MCF 10A (cell line): ENCODE measurements at regions not wholly inside any gene's neighbourhood (a gene's known extent, or its start where the extent isn't known, plus 50 kb on each side); places are given as distances from the start of the nearest gene placed in this dataset.
"Not testable (repeated sequence)": the region's sequence is repeated elsewhere in the genome, so short reads cannot be mapped to it uniquely, and the experiment has no call there.

Source experiments
- BruUV-seq: library from RNA; stranded (reverse); fragments of 400-500 nt; replicated peaks from 2 replicates; lab custom pipeline; 2021; lab: Mats Ljungman, UMichigan
- CTCF ChIA-PET: fragments of 300-600 bp; sonication (Branson Sonifier 250); formaldehyde crosslinking; extraction: SDS; loops from one replicate; lab custom pipeline; 2021; ENCODE audit warnings: antibody characterized with exemption, inconsistent platforms; lab: Yijun Ruan, JAX
- POLR2A ChIA-PET: fragments of 300-600, 350-650 bp; sonication (Branson Sonifier 250); formaldehyde crosslinking; extraction: SDS; loops from one replicate; lab custom pipeline; 2020; ENCODE audit warnings: antibody characterized with exemption, inconsistent platforms; lab: Yijun Ruan, JAX
- DNase-seq: peaks from one replicate; pipeline ENCODE4 v3.0.0-alpha.2; 2018; ENCODE audit not compliant: unreplicated experiment
- H3K27ac Mint-ChIP-seq: one replicate; pipeline ENCODE4 v1.8.0; 2022; ENCODE audit warnings: mild to moderate bottlenecking, low read depth, mixed read lengths; ENCODE audit not compliant: unreplicated experiment
- H3K27me3 Mint-ChIP-seq: one replicate; pipeline ENCODE4 v1.8.0; 2022; ENCODE audit warnings: mixed read lengths; ENCODE audit not compliant: insufficient read depth, unreplicated experiment
- H3K36me3 Mint-ChIP-seq: one replicate; pipeline ENCODE4 v1.8.0; 2022; ENCODE audit warnings: mild to moderate bottlenecking, moderate library complexity, mixed read lengths; ENCODE audit not compliant: insufficient read depth, unreplicated experiment
- H3K4me1 Mint-ChIP-seq: one replicate; pipeline ENCODE4 v1.8.0; 2022; ENCODE audit warnings: mixed read lengths; ENCODE audit not compliant: insufficient read depth, unreplicated experiment
- H3K4me3 Mint-ChIP-seq: one replicate; pipeline ENCODE4 v1.8.0; 2022; ENCODE audit warnings: mild to moderate bottlenecking, moderate library complexity, mixed read lengths; ENCODE audit not compliant: unreplicated experiment
- H3K9me3 Mint-ChIP-seq: one replicate; pipeline ENCODE4 v1.8.0; 2022; ENCODE audit warnings: mixed read lengths; ENCODE audit not compliant: unreplicated experiment
- CTCF ChIP-seq: fragments of 200-600 bp; IDR thresholded peaks from one replicate; pipeline ENCODE4 v1.8.0; 2022; ENCODE audit warnings: antibody characterized with exemption, mild to moderate bottlenecking; ENCODE audit not compliant: unreplicated experiment
- intact Hi-C: fragments of 100-400 bp; cut with micrococcal nuclease; formaldehyde crosslinking; loops from 2 replicates; pipeline ENCODE4 v1.14.1; 2022

DNA sequence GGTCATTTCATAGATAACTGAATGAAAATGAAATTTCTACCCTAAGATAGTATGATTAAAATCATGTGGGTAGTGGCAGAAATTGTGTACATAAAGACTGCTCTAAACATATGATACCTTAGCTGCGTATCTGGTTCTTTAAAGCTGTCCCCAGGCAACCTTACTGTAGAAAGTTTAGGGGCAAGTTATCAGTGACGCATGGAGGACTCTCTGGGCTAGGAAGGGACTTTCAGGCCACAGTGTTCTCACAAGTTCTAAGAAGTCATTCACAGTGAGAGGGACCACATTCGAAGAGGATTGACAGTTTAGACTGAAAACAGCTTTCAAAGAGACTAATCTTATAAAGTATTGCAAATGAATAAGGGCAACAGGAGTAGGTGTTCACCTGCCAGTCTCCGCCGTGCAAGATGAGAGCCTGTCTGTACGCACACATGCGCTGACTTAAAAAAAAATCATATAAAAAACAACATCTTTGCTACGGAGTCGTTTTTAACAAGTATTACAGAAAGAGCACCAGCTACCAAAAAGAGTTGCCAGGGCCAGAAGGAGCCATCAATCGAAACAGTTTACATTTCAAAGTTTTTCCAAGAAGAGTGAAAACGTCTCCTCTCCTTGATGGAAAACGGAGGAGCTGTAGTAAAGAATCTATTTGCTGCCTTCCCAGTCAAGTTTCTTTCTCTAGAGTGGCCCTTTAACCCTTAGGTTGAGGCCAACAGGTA lies 146.3 kb downstream of the CETN3 start:
- POLR2A ChIA-PET, result interaction anchor here (0.7 kb wide), 1 partner anchor 1403 kb away, joined by 3 read pairs; no protein-coding TSS in a partner anchor
- CTCF ChIA-PET, result interaction anchor here (0.6 to 2.4 kb wide), 2 partner anchors 74 to 1535 kb away, joined by 3 to 21 read pairs; no protein-coding TSS in a partner anchor
- no peaks in the 10 kb centered on the region for H3K36me3 Mint-ChIP-seq
- H3K27me3 Mint-ChIP-seq, result peaks cover 21% of the 10 kb centered on the region
- intact Hi-C loops, result loop anchor here (10.0 kb wide), 1 partner anchor 1378 kb away; the partner anchor contains the start of gene MEF2C
- H3K9me3 Mint-ChIP-seq, result no peaks in the 10 kb centered on the region
- no peak for DNase-seq
- no peak overlapping the region for H3K4me3 Mint-ChIP-seq
- H3K27ac Mint-ChIP-seq, result no peak overlapping the region
- no peak for TF ChIP-seq CTCF
- BruUV-seq, result no TSS peak
- no peaks in the 10 kb centered on the region for H3K4me1 Mint-ChIP-seq

GRCh38 chr5:90251447-90251846 lies 158.1 kb downstream of the CETN3 start:
- no peaks in the 10 kb centered on the region for H3K27me3 Mint-ChIP-seq
- intact Hi-C loops, result no loop called here
- no peak for DNase-seq
- H3K4me3 Mint-ChIP-seq, result no peak overlapping the region
- H3K36me3 Mint-ChIP-seq, result no peaks in the 10 kb centered on the region
- H3K4me1 Mint-ChIP-seq, result no peaks in the 10 kb centered on the region
- ChIA-PET CTCF (interaction anchor here (0.8 to 2.3 kb wide), 2 partner anchors 873 to 1522 kb away, joined by 3 to 10 read pairs; no protein-coding TSS in a partner anchor), POLR2A (interaction anchor here (0.6 kb wide), 1 partner anchor 15 kb away, joined by 3 read pairs; no protein-coding TSS in a partner anchor)
- BruUV-seq, result no TSS peak
- H3K27ac Mint-ChIP-seq, result no peak overlapping the region
- TF ChIP-seq CTCF, result no peak
- no peaks in the 10 kb centered on the region for H3K9me3 Mint-ChIP-seq

DNA sequence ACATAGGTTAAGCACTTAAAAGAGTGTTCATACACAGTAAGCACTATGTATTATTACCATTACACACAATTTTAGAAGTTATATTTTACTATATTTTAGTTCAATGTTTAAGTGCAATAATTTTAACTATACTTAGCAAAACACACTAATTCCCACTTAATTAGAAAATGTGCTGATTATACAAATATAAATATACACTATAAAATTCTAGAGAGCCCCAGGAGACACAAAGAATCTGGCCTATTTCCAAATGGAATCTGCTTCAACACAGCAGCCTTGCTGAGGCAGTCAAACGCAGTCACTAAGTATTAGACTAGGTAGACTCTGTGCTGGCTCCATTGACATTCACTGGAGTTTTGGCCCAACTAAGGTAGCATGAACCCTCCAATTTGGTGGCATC lies 160.9 kb downstream of the CETN3 start:
- Mint-ChIP-seq H3K4me3 (no peak overlapping the region), H3K27ac (no peak overlapping the region), H3K4me1 (no peaks in the 10 kb centered on the region), H3K9me3 (no peaks in the 10 kb centered on the region), H3K36me3 (no peaks in the 10 kb centered on the region), H3K27me3 (no peaks in the 10 kb centered on the region)
- ChIA-PET POLR2A (no interaction called here), CTCF (interaction anchor here (0.7 kb wide), 1 partner anchor 1521 kb away, joined by 3 read pairs; no protein-coding TSS in a partner anchor)
- DNase-seq, result no peak
- intact Hi-C loops, result no loop called here
- no TSS peak for BruUV-seq
- no peak for TF ChIP-seq CTCF

GRCh38 chr5:90243848-90244247 lies 165.7 kb downstream of the CETN3 start:
- DNase-seq, H3K4me1 Mint-ChIP-seq, H3K4me3 Mint-ChIP-seq, BruUV-seq, intact Hi-C loops, H3K27ac Mint-ChIP-seq, H3K36me3 Mint-ChIP-seq, CTCF ChIA-PET, POLR2A ChIA-PET, H3K9me3 Mint-ChIP-seq: not testable (repeated sequence)
- H3K27me3 Mint-ChIP-seq, result peaks cover 29% of the 10 kb centered on the region
